Stimulated activated naive B cell treated with anti-CD40 and anti-IgM and Interleukin-4, amounts not matched to agents 10 μg/mL and 1 μg/mL and 100 μg/mL, for 72 hours (primary cell): ENCODE measurements at regions not wholly inside any gene's neighbourhood (a gene's known extent, or its start where the extent isn't known, plus 50 kb on each side); places are given as distances from the start of the nearest gene placed in this dataset.

Source experiments
- ATAC-seq, 2 donors: fragments of 150-1000 bp; cut with Tn5 transposase; replicated peaks; 2 replicates each; pipeline ENCODE4 v1.10.0; 2021; ENCODE audit warnings: moderate library complexity in 1 of 2
- DNase-seq: peaks from one replicate; pipeline ENCODE4 v3.0.0; 2021
- H3K27ac Mint-ChIP-seq: one replicate; pipeline ENCODE4 v1.8.0; 2022; ENCODE audit warnings: mild to moderate bottlenecking, mixed read lengths
- H3K27me3 Mint-ChIP-seq, 2 donors: one replicate each; pipeline ENCODE4 v1.8.0; 2022; ENCODE audit warnings: mixed read lengths in 2 of 2
- H3K36me3 Mint-ChIP-seq, 2 donors: one replicate each; pipeline ENCODE4 v1.8.0; 2022; ENCODE audit warnings: mixed read lengths in 2 of 2, mild to moderate bottlenecking in 1 of 2
- H3K4me1 Mint-ChIP-seq, 2 donors: one replicate each; pipeline ENCODE4 v1.8.0; 2022; ENCODE audit warnings: mixed read lengths in 2 of 2, mild to moderate bottlenecking in 1 of 2
- H3K4me3 Mint-ChIP-seq, 2 donors: one replicate each; pipeline ENCODE4 v1.8.0; 2022; ENCODE audit warnings: mild to moderate bottlenecking in 2 of 2, mixed read lengths in 2 of 2, moderate library complexity in 1 of 2
- H3K9me3 Mint-ChIP-seq, 2 donors: one replicate each; pipeline ENCODE4 v1.8.0; 2022; ENCODE audit warnings: mixed read lengths in 2 of 2, mild to moderate bottlenecking in 1 of 2

- no peak for DNase-seq
- Mint-ChIP-seq H3K36me3 (no peaks in the 10 kb centered on the region), H3K27ac (no peak overlapping the region), H3K4me3 (no peak overlapping the region), H3K27me3 (no peaks in the 10 kb centered on the region), H3K4me1 (no peaks in the 10 kb centered on the region), H3K9me3 (peaks cover 6 to 12% of the 10 kb centered on the region in 2 donors)
- ATAC-seq: no peak
Measured at GRCh38 chr5:4230471-4230785, 634.8 kb downstream of the IRX1 start.

GRCh38 chr5:4230786-4231641 lies 635.4 kb downstream of the IRX1 start:
- H3K27ac Mint-ChIP-seq: no peak overlapping the region
- H3K9me3 Mint-ChIP-seq: peaks cover 6 to 12% of the 10 kb centered on the region in 2 donors
- no peaks in the 10 kb centered on the region for H3K4me1 Mint-ChIP-seq
- ATAC-seq (no peak), DNase-seq (no peak)
- H3K4me3 Mint-ChIP-seq: no peak overlapping the region
- H3K36me3 Mint-ChIP-seq: no peaks in the 10 kb centered on the region
- H3K27me3 Mint-ChIP-seq: no peaks in the 10 kb centered on the region

- DNase-seq (no peak), ATAC-seq (no peak)
- H3K27ac Mint-ChIP-seq: no peak overlapping the region
- H3K36me3 Mint-ChIP-seq: no peaks in the 10 kb centered on the region
- H3K9me3 Mint-ChIP-seq: peaks cover 8 to 12% of the 10 kb centered on the region in 2 donors
- H3K4me3 Mint-ChIP-seq: no peak overlapping the region
- no peaks in the 10 kb centered on the region for H3K27me3 Mint-ChIP-seq
- no peaks in the 10 kb centered on the region for H3K4me1 Mint-ChIP-seq
Measured at GRCh38 chr5:4232084-4232483, 636.5 kb downstream of the IRX1 start.

- no peak for DNase-seq
- no peak overlapping the region for H3K27ac Mint-ChIP-seq
- H3K9me3 Mint-ChIP-seq: peaks cover 12% of the 10 kb centered on the region in 2 donors
- no peaks in the 10 kb centered on the region for H3K27me3 Mint-ChIP-seq
- H3K36me3 Mint-ChIP-seq: no peaks in the 10 kb centered on the region
- H3K4me1 Mint-ChIP-seq: no peaks in the 10 kb centered on the region
- H3K4me3 Mint-ChIP-seq: no peak overlapping the region
- no peak for ATAC-seq
Measured at GRCh38 chr5:4233671-4234070, 638.0 kb downstream of the IRX1 start.

- H3K27ac Mint-ChIP-seq: no peak overlapping the region
- DNase-seq (no peak), ATAC-seq (no peak)
- no peak overlapping the region for H3K4me3 Mint-ChIP-seq
- H3K9me3 Mint-ChIP-seq: no peaks in the 10 kb centered on the region
- H3K27me3 Mint-ChIP-seq: peaks cover 0 to 7% of the 10 kb centered on the region in 2 donors
- H3K36me3 Mint-ChIP-seq: no peaks in the 10 kb centered on the region
- H3K4me1 Mint-ChIP-seq: no peaks in the 10 kb centered on the region
Measured at GRCh38 chr5:4243479-4244264, 648.0 kb downstream of the IRX1 start.

- Mint-ChIP-seq H3K27ac (no peak overlapping the region), H3K36me3 (no peaks in the 10 kb centered on the region), H3K9me3 (no peaks in the 10 kb centered on the region), H3K27me3 (peaks cover 0 to 7% of the 10 kb centered on the region in 2 donors), H3K4me1 (no peaks in the 10 kb centered on the region), H3K4me3 (no peak overlapping the region)
- DNase-seq (no peak), ATAC-seq (no peak)
Measured at GRCh38 chr5:4244306-4244705, 648.7 kb downstream of the IRX1 start.

GRCh38 chr5:4245076-4245475 lies 649.4 kb downstream of the IRX1 start:
- ATAC-seq: no peak
- Mint-ChIP-seq H3K9me3 (no peaks in the 10 kb centered on the region), H3K4me3 (no peak overlapping the region), H3K27me3 (peaks cover 0 to 7% of the 10 kb centered on the region in 2 donors), H3K27ac (no peak overlapping the region), H3K36me3 (no peaks in the 10 kb centered on the region), H3K4me1 (no peaks in the 10 kb centered on the region)
- DNase-seq: no peak

GRCh38 chr5:4245511-4245910 lies 649.9 kb downstream of the IRX1 start:
- no peak overlapping the region for H3K4me3 Mint-ChIP-seq
- H3K27me3 Mint-ChIP-seq: peaks cover 0 to 7% of the 10 kb centered on the region in 2 donors
- H3K9me3 Mint-ChIP-seq: no peaks in the 10 kb centered on the region
- no peaks in the 10 kb centered on the region for H3K36me3 Mint-ChIP-seq
- ATAC-seq (no peak), DNase-seq (no peak)
- H3K4me1 Mint-ChIP-seq: no peaks in the 10 kb centered on the region
- no peak overlapping the region for H3K27ac Mint-ChIP-seq

- Mint-ChIP-seq H3K36me3 (no peaks in the 10 kb centered on the region), H3K4me3 (no peak overlapping the region), H3K4me1 (no peaks in the 10 kb centered on the region), H3K27ac (no peak overlapping the region), H3K9me3 (peaks cover 0 to under 1% of the 10 kb centered on the region in 2 donors), H3K27me3 (peaks cover 0 to 7% of the 10 kb centered on the region in 2 donors)
- ATAC-seq (no peak), DNase-seq (no peak)
Measured at GRCh38 chr5:4246447-4246846, 650.8 kb downstream of the IRX1 start.

- Mint-ChIP-seq H3K27ac (no peak overlapping the region), H3K4me3 (no peak overlapping the region), H3K36me3 (no peaks in the 10 kb centered on the region), H3K9me3 (peaks cover 3 to 13% of the 10 kb centered on the region in 2 donors), H3K4me1 (no peaks in the 10 kb centered on the region), H3K27me3 (peaks cover 0 to 2% of the 10 kb centered on the region in 2 donors)
- DNase-seq (no peak), ATAC-seq (no peak)
Measured at GRCh38 chr5:4250254-4250653, 654.6 kb downstream of the IRX1 start.

- ATAC-seq (no peak), DNase-seq (no peak)
- no peaks in the 10 kb centered on the region for H3K36me3 Mint-ChIP-seq
- peaks cover 3 to 18% of the 10 kb centered on the region in 2 donors for H3K9me3 Mint-ChIP-seq
- no peaks in the 10 kb centered on the region for H3K4me1 Mint-ChIP-seq
- no peak overlapping the region for H3K4me3 Mint-ChIP-seq
- H3K27ac Mint-ChIP-seq: no peak overlapping the region
- H3K27me3 Mint-ChIP-seq: no peaks in the 10 kb centered on the region
Measured at GRCh38 chr5:4252385-4252784, 656.8 kb downstream of the IRX1 start.

- Mint-ChIP-seq H3K9me3 (peaks cover 4 to 18% of the 10 kb centered on the region in 2 donors), H3K27me3 (no peaks in the 10 kb centered on the region), H3K4me3 (no peak overlapping the region), H3K4me1 (no peaks in the 10 kb centered on the region), H3K27ac (no peak overlapping the region), H3K36me3 (no peaks in the 10 kb centered on the region)
- no peak for ATAC-seq
- DNase-seq: no peak
Measured at GRCh38 chr5:4254736-4255135, 659.1 kb downstream of the IRX1 start.

- Mint-ChIP-seq H3K4me1 (no peaks in the 10 kb centered on the region), H3K27me3 (no peaks in the 10 kb centered on the region), H3K4me3 (no peak overlapping the region), H3K9me3 (peaks cover 4 to 18% of the 10 kb centered on the region in 2 donors), H3K36me3 (no peaks in the 10 kb centered on the region), H3K27ac (no peak overlapping the region)
- DNase-seq (no peak), ATAC-seq (no peak)
Measured at GRCh38 chr5:4255441-4255840, 659.8 kb downstream of the IRX1 start.

- Mint-ChIP-seq H3K27me3 (no peaks in the 10 kb centered on the region), H3K9me3 (peaks cover 3 to 14% of the 10 kb centered on the region in 2 donors), H3K36me3 (no peaks in the 10 kb centered on the region), H3K4me3 (no peak overlapping the region), H3K27ac (no peak overlapping the region), H3K4me1 (no peaks in the 10 kb centered on the region)
- ATAC-seq (no peak), DNase-seq (no peak)
Measured at GRCh38 chr5:4258170-4258569, 662.5 kb downstream of the IRX1 start.

GRCh38 chr5:4271193-4271592 lies 675.6 kb downstream of the IRX1 start:
- ATAC-seq: no peak
- Mint-ChIP-seq H3K27me3 (no peaks in the 10 kb centered on the region), H3K9me3 (peaks cover 23% of the 10 kb centered on the region in 2 donors), H3K4me3 (no peak overlapping the region), H3K4me1 (no peaks in the 10 kb centered on the region), H3K36me3 (no peaks in the 10 kb centered on the region), H3K27ac (no peak overlapping the region)
- no peak for DNase-seq
